ENCODE measurements at regions not wholly inside any gene's neighbourhood (a gene's known extent, or its start where the extent isn't known, plus 50 kb on each side); places are given as distances from the start of the nearest gene placed in this dataset.

DNA sequence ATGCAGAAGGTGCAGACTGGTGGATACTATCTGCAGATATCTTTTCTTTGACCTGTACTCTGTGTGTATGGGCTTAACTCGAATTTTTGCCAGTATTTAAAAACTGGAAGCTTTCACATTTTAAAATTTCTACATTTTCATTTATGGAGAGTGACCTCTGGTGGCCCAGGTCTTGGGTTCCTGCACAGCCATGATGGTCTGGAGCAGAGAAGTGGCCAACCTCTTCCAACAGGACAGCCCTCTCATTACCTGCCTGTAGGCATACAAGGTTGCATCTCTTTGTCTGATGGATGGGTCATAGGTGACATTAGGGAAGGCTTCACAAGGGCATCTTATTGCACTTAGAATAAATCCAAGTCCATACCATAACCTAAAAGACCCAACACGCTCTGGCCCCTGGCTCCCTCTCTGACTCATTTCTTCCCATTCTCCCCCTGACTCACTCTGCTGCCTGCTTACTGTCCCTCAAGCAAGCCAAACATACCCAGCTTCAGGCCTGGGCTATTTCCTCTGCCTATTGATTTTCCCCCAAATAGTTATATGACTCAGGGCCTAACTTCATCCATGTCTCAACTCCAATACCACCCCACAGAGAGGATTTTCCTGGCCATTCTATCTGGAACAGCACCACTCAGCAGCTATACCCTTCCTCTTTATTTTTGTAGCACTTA is 113.3 kb upstream of the SLC1A3 start:
- no peak for TF ChIP-seq EZH2 (IDR thresholded peaks at IDR 0.05; ENCODE audit: borderline replicate concordance, low read depth, low read length, severe bottlenecking)
- TF ChIP-seq, protein P1, sequence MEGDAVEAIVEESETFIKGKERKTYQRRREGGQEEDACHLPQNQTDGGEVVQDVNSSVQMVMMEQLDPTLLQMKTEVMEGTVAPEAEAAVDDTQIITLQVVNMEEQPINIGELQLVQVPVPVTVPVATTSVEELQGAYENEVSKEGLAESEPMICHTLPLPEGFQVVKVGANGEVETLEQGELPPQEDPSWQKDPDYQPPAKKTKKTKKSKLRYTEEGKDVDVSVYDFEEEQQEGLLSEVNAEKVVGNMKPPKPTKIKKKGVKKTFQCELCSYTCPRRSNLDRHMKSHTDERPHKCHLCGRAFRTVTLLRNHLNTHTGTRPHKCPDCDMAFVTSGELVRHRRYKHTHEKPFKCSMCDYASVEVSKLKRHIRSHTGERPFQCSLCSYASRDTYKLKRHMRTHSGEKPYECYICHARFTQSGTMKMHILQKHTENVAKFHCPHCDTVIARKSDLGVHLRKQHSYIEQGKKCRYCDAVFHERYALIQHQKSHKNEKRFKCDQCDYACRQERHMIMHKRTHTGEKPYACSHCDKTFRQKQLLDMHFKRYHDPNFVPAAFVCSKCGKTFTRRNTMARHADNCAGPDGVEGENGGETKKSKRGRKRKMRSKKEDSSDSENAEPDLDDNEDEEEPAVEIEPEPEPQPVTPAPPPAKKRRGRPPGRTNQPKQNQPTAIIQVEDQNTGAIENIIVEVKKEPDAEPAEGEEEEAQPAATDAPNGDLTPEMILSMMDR (IDR thresholded peaks at IDR 0.05; ENCODE audit: borderline replicate concordance, extremely low read depth, low read length, poor library complexity, severe bottlenecking): no peak
